Mammary epithelial cell (primary cell): ENCODE measurements at regions not wholly inside any gene's neighbourhood (a gene's known extent, or its start where the extent isn't known, plus 50 kb on each side); places are given as distances from the start of the nearest gene placed in this dataset.

Source experiments
- EZH2 ChIP-seq: IDR thresholded peaks from 2 replicates; pipeline ENCODE4 v1.6.1; 2012; ENCODE audit warnings: low read length, inconsistent platforms, borderline replicate concordance
- TF ChIP-seq, protein P1 (sequence below), 2 donors: IDR thresholded peaks in 1 of 2; conservative IDR thresholded peaks in 1 of 2; 2 replicates each; pipeline ENCODE4 v1.5.1; 2011 to 2012; ENCODE audit warnings: inconsistent platforms in 2 of 2, low read length in 2 of 2, mild to moderate bottlenecking in 2 of 2, control low read depth in 1 of 2, low read depth in 1 of 2; ENCODE audit not compliant: insufficient read depth in 1 of 2; ENCODE audit errors: extremely low read depth in 1 of 2

DNA sequence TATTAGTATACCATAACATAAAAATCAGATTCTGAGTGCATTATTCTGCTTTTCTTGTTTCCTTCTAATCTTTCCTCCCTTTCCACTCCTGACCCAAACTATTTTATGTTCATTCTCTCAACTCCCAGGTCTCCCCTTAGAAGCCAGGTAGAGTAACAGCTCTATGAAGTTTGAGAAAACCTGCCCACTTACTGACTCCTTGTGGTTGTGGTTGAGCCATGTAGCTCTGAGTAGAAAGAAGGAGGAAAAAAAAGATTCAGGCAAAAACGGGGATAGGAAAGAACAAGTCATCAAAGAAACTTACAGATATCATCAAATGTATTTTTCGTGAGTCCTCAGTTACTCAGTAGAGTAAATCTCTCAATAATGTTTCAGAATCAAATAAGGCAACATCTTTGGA is 216.7 kb downstream of the PMP22 start:
- TF ChIP-seq, protein P1, sequence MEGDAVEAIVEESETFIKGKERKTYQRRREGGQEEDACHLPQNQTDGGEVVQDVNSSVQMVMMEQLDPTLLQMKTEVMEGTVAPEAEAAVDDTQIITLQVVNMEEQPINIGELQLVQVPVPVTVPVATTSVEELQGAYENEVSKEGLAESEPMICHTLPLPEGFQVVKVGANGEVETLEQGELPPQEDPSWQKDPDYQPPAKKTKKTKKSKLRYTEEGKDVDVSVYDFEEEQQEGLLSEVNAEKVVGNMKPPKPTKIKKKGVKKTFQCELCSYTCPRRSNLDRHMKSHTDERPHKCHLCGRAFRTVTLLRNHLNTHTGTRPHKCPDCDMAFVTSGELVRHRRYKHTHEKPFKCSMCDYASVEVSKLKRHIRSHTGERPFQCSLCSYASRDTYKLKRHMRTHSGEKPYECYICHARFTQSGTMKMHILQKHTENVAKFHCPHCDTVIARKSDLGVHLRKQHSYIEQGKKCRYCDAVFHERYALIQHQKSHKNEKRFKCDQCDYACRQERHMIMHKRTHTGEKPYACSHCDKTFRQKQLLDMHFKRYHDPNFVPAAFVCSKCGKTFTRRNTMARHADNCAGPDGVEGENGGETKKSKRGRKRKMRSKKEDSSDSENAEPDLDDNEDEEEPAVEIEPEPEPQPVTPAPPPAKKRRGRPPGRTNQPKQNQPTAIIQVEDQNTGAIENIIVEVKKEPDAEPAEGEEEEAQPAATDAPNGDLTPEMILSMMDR (conservative IDR thresholded peaks at IDR 0.05 in 1 of 2, IDR thresholded peaks at IDR 0.05 in 1 of 2; ENCODE audit: extremely low read depth in 1 of 2, insufficient read depth in 1 of 2, low read depth in 1 of 2, low read length in 2 of 2), result peak in 1 of 2 donors; percentile 22
- TF ChIP-seq EZH2, result no peak
